22Rv1 (cell line): ENCODE measurements at regions not wholly inside any gene's neighbourhood (a gene's known extent, or its start where the extent isn't known, plus 50 kb on each side); places are given as distances from the start of the nearest gene placed in this dataset.

ENCODE experiments used
- ZFX ChIP-seq: fragments of 450-650 bp; IDR thresholded peaks from 2 replicates; pipeline ENCODE4 v1.6.1; 2017; ENCODE audit warnings: antibody characterized with exemption, borderline replicate concordance
- TF ChIP-seq, protein P1 (sequence below): fragments of 450-650 bp; IDR thresholded peaks from 2 replicates; pipeline ENCODE4 v1.5.1; 2017; ENCODE audit warnings: mild to moderate bottlenecking

DNA sequence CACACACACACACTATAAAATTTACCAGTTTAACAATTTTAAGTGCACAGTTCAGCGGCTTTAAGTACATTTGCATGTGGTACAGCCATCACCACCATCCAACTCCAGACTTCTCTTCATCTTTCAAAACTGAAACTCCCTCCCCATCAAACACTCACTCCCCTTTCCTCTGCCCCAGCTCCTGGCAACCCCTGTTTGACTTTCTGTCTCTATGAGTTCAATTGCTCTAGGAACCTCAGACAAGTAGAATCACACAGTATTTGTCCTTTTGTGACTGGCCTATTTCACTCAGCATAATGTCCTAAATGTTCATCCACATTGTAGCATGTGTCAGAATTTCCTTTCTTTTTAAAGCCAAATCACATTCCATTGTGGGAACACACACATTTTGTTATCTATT, 302.8 kb upstream of the FOXQ1 start:
- TF ChIP-seq, protein P1, sequence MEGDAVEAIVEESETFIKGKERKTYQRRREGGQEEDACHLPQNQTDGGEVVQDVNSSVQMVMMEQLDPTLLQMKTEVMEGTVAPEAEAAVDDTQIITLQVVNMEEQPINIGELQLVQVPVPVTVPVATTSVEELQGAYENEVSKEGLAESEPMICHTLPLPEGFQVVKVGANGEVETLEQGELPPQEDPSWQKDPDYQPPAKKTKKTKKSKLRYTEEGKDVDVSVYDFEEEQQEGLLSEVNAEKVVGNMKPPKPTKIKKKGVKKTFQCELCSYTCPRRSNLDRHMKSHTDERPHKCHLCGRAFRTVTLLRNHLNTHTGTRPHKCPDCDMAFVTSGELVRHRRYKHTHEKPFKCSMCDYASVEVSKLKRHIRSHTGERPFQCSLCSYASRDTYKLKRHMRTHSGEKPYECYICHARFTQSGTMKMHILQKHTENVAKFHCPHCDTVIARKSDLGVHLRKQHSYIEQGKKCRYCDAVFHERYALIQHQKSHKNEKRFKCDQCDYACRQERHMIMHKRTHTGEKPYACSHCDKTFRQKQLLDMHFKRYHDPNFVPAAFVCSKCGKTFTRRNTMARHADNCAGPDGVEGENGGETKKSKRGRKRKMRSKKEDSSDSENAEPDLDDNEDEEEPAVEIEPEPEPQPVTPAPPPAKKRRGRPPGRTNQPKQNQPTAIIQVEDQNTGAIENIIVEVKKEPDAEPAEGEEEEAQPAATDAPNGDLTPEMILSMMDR: no peak
- TF ChIP-seq ZFX: no peak
